ENCODE measurements at regions not wholly inside any gene's neighbourhood (a gene's known extent, or its start where the extent isn't known, plus 50 kb on each side); places are given as distances from the start of the nearest gene placed in this dataset.

DNA sequence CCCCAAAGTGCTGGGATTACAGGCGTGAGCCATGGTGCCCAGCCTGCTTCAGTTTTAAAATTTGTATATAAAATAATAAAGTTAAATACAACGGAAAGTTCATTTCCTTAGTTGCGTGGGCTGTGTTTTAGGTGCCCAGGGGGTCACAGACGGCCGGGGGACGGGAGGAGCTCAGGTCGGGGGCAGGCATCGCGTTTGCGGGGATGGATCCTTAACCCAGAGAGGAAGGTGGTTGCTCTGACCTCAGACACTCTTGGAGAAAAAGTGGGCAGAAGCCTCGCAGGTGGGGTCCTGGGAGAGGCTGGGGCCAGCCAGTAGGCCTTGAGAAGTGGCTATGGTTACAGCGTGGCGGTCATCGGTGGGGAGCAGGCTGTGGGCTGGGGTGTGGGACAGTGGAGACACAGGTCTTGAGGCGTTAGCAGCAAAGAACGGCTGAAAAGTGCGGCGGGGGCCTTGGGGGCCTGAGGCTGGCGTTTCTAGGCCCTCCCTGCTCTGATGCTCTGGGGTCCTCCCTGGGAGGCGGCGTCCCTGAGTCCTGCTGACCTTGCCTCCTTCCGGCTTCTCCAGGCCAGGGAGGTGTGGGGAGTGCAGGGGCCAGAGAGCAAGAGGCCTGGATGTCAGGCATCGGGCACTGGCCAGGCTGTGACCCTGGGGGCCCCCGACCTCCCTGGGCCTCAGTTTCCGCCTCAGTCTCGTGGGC is 54.4 kb downstream of the UNCX start:
- no peak for DNase-seq (ENCODE audit: low spot score)

DNA sequence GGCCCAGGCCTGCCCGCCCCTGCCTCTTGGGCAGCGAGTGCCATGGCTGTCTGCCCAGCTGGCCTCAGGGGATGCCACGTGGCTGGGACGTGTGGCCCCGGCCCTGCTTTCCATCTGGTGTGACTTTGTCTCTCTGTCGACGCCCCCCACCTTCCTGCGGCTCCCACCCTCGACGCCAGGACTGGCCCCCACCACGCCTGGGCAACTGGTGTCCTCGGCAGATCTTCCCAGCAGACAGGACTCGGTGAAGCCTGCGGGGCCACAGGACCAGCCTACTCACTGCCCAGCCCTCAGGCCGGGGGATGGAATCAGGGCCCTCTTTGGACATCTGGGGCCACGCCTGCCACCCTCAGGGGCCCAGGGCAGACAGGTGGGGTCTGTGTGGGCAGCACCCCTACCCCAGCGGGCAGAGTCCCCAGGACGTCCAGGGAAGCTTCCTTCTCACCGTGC is 55.1 kb downstream of the UNCX start:
- no peak for DNase-seq (ENCODE audit: low spot score)

DNA sequence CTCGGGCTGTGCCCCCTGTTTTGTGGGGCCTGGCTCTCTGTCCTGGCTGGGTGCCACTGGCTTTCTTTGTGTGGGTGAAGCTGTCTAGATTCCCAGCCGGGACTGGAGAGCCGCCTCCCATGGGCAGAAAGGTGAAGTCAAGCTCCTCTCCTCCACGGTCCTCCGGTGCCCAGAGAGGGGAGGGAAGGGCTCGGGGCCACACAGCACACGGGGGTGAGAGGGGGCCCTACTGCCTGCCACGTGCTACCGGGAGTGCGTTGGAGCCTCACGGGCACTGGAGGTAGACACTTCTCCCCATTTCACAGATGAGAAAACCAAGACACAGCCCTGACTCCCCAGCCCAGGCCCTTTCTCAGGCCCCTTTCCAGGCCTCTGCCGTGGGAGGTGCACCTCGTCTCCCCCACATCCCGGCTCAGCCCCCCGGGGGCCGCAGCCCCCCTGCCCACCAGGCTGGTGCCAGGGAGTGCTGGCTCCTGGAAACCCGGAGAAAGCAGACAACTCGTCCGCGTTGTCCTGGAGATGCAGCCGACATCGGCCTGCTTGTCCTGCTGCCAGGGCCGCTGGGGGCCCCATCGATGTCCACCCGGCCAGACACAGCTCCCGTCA is 55.8 kb downstream of the UNCX start:
- DNase-seq (ENCODE audit: low spot score): no peak

DNA sequence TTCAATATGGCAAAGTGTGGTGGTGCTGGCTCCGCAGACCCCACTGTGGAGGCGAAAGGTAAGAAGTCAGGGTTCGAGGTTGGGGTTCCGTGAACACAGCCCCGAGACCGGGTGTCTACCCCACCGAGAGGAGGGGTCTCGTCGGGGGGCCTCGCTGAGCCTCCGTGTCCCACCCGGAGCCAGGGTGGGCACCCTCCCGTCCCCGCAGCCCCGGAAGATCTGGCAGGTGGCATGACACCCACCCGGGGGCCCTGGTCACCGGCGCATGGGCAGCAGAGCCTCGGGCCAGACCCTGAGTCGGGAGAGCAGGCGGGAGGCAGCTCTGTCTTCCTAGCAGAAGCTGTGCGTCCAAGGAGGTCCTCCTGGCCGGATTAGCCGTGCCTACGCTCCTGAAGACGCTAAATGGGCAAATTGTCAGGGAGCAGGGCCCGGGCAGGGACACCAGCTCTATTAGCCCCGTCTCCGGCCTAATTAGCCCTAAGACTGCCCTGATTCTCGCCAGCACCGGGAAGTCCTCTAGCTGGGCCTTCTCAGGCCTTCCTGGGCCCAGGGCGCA is 56.4 kb downstream of the UNCX start:
- DNase-seq (ENCODE audit: low spot score): no peak

- DNase-seq (ENCODE audit: low spot score): peak; percentile 30
Observed at GRCh38 chr7:1289666-1290025, 57.0 kb downstream of the UNCX start.

DNA sequence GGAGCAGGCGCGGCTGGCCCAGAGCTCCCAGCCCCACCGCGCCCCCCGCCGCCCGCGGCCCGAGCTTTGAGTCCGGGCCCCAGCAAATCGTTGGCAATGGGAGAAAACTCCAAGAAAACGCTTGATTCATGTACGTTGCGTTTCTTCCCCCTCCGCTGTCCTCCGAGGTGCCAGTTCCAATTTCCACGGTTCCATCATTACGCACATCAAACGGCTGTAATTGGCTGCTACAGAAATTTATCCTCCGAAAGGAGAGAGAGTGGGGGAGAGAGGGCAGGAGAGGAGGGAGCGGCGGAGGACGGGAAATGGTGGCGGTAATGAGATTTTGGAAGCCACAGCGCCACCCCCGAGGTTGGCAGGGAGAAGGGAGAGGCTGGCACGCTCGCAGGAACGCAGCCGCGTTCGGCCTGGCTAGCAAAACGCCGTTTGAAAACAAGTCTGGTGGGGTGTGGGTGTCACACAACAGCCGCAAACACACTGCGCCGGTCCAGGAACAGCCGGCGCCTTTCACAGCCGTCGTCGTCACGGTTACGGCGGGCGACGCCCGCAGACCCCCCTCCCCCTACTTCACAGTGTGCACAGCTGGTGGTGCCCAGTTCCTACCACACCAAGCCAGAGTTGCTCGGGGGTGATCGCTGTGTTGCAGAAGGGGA is 57.5 kb downstream of the UNCX start:
- DNase-seq (ENCODE audit: low spot score): peak; percentile 35

GRCh38 chr7:1290679-1291356 is 58.1 kb downstream of the UNCX start:
- DNase-seq (ENCODE audit: low spot score): no peak

DNA sequence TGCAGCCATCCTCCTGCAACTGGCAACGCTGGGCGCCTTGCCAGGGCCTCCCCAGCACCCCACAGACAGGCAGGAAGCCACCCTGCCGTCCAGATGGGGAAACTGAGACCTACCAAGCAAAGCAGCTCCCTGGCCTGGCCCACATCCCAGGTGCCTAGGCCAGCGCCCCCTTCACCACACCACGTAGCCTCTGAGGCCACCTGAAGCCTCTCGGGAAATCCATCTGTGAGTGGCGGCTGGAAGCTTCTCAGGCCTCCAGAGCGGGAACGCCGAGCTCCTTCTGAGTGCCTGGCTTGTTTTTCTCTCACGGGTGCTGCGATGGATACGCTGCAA is 58.7 kb downstream of the UNCX start:
- no peak for DNase-seq (ENCODE audit: low spot score)

DNA sequence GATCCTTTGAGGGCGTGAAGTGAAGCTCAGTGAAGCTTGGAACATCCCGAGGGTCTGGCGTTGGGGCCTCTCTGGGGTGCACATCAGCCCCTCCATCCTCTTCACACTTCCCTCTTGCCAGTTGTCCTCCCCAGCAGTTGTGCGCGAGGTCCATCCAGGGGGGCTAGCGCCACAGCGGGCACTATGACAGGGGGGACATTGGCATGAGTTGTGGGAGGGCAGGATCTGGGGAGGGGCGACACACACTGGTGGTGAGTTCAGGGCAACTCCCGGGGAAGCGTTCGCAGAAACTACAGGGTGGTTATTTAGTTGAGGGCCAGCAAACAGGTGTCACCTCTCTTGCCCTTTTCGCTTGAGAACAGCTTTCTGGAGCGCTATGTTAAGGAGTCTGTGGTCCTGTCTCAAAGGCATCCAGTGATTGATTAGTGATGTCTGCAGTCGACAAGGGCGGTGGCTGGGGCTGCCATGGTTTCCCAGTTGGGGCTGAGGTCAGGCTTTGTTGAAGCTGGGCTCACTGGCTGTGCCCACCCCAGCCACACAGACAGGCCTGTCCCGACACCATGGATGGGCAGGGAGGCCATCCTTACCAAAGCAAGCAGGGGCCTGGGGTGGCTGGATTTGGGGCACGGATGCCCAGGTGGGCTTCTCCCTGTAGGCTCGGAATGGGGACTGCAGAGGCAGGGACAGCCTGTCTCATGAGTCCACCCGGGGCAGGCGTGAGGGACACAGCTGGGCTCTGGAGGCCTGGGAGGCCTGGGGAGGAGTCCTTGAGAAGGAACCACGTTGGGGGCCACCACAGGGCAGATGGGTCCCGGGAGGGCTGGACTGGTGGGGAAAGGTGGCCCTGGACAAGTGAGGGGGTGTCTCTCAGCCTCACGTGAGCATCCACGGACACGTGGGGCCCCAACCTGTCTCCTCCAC is 59.4 kb downstream of the UNCX start:
- DNase-seq (ENCODE audit: low spot score): no peak

- no peak for DNase-seq (ENCODE audit: low spot score)
Observed at GRCh38 chr7:1292972-1293830, 60.5 kb downstream of the UNCX start.

GRCh38 chr7:1293950-1294411 is 61.3 kb downstream of the UNCX start:
- DNase-seq (ENCODE audit: low spot score): no peak

GRCh38 chr7:1295776-1296355 is 63.2 kb downstream of the UNCX start:
- no peak for DNase-seq (ENCODE audit: low spot score)

DNA sequence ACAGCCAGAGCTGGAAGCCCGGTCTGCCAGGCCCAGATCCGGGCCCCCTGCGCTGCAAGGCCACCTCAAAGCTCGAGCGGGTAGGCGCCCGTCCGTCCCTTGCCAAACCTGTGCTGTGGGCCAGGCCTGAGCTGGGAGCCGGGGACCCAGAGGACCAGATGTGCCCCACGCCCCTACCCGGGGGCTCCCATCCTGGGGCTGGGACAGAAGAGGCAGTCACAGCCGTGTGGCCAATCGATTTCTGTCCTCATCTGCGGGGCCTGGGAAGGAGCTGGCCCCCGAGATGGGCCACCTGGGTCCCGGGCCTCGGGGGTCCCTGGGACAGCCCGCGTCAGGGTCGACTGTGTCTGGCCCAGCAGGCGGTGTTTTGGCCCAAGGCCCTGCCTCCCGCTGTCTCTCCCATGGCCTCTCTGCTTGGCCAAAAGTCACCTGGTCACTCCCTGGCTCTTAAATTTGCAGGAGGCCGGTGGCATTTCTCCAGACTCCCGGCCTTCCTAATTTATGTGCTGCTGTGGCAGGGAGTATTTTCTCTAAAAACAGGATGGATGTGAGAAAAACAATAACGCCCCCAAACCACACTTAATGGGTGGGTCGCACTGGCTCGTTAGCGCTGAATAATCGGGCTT is 63.8 kb downstream of the UNCX start:
- DNase-seq (ENCODE audit: low spot score): no peak

DNA sequence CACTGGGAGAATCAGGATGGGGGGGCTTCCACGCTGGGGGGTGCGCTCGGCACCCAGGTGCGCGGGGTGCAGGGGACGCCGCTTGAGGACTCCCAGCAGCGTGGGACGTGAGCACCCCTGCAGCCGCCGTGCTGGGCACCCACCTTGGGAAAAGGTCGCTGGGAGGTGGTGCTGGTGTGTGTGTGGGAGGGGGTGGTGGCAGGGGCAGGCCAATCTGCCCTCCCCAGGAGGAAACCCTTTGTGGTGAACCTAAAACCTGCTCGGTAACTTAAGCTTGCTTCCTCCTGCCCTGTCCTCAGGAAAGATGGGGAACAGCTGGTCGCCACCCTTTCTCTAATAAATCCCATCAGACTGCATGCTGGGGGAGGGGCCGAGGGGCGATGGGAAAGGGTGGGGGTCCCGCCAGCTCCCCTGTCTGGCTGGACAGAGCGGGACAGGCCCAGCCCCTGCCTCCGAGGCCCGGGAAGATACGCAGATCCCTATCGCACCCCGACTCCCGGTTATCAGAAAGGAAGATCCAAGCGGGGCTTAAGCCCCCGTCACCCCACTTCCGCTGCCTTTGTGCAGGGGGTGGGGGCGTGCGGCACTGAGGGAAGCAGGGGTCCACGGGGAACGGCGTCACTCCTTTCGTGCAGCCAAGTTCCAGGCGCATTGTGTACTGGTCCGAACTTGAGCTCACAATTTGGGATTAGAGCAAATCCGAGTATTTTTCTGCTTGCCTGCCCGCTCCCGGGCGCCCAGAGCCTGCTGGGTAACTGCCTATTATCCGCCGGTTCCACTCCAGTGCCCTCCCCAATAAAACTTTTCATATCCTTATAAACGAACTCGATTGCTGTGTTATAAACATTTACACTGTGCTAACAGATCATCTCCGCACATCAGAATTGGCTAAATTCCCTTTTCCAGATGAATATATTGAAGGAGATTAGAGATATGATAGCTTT is 64.6 kb downstream of the UNCX start:
- DNase-seq (ENCODE audit: low spot score): peak; percentile 4

- no peak for DNase-seq (ENCODE audit: low spot score)
Observed at GRCh38 chr7:1298051-1298930, 65.6 kb downstream of the UNCX start.

- no peak for DNase-seq (ENCODE audit: low spot score)
Observed at GRCh38 chr7:1298931-1299885, 66.5 kb downstream of the UNCX start.
